Smooth muscle cell (in vitro differentiated cells): ENCODE measurements at regions not wholly inside any gene's neighbourhood (a gene's known extent, or its start where the extent isn't known, plus 50 kb on each side); places are given as distances from the start of the nearest gene placed in this dataset.
"Not testable (repeated sequence)": the region's sequence is repeated elsewhere in the genome, so short reads cannot be mapped to it uniquely, and the experiment has no call there.

ENCODE experiments used
- DNase-seq: peaks from one replicate; lab custom pipeline; 2025; ENCODE audit not compliant: unreplicated experiment; lab: John Stamatoyannopoulos, UW
- H2AFZ ChIP-seq: fragments of 200-600 bp; sonication (generic); 2 replicates; pipeline ENCODE4 v1.6.0; 2016; ENCODE audit warnings: antibody characterized with exemption, low read depth, mild to moderate bottlenecking
- H3F3A ChIP-seq: fragments of 200-600 bp; sonication (generic); 2 replicates; pipeline ENCODE4 v1.6.0; 2017; ENCODE audit warnings: antibody characterized with exemption, low read depth
- H3K27ac ChIP-seq: fragments of 200-600 bp; sonication (generic); 2 replicates; pipeline ENCODE4 v1.5.1; 2016; ENCODE audit warnings: low read depth, mild to moderate bottlenecking
- H3K27me3 ChIP-seq: fragments of 200-600 bp; sonication (generic); 2 replicates; pipeline ENCODE4 v1.6.1; 2016; ENCODE audit warnings: low read depth, mild to moderate bottlenecking
- H3K36me3 ChIP-seq: fragments of 200-600 bp; sonication (generic); 2 replicates; pipeline ENCODE4 v1.5.1; 2016; ENCODE audit warnings: low read depth
- H3K4me1 ChIP-seq: fragments of 200-600 bp; sonication (generic); 2 replicates; pipeline ENCODE4 v1.5.1; 2016; ENCODE audit warnings: low read depth
- H3K4me2 ChIP-seq: fragments of 200-600 bp; sonication (generic); 2 replicates; pipeline ENCODE4 v1.6.0; 2016; ENCODE audit warnings: mild to moderate bottlenecking
- H3K4me3 ChIP-seq: fragments of 200-600 bp; sonication (generic); 2 replicates; pipeline ENCODE4 v1.5.1; 2016; ENCODE audit warnings: mild to moderate bottlenecking
- H3K79me2 ChIP-seq: fragments of 200-600 bp; sonication (generic); 2 replicates; pipeline ENCODE4 v1.6.0; 2016; ENCODE audit warnings: low read depth, mild to moderate bottlenecking
- H3K9ac ChIP-seq: fragments of 200-600 bp; sonication (generic); 2 replicates; pipeline ENCODE4 v1.6.0; 2016; ENCODE audit warnings: low read depth
- H3K9me3 ChIP-seq: fragments of 200-600 bp; sonication (generic); replicated peaks from 2 replicates; pipeline ENCODE4 v1.5.1; 2016; ENCODE audit warnings: low read depth
- H4K20me1 ChIP-seq: fragments of 200-600 bp; sonication (generic); 2 replicates; pipeline ENCODE4 v1.6.0; 2016; ENCODE audit warnings: low read depth
- CTCF ChIP-seq: fragments of 200-600 bp; sonication (generic); IDR thresholded peaks from 2 replicates; pipeline ENCODE4 v1.5.1; 2017; ENCODE audit warnings: borderline replicate concordance, mild to moderate bottlenecking, antibody characterized with exemption; ENCODE audit not compliant: insufficient read depth, poor library complexity, severe bottlenecking
- WGBS: methylation state at CpG from one replicate; pipeline ENCODE4 v1.1.7; 2016; ENCODE audit warnings: low lambda C conversion rate; 5-methylcytosine and 5-hydroxymethylcytosine counted together

DNA sequence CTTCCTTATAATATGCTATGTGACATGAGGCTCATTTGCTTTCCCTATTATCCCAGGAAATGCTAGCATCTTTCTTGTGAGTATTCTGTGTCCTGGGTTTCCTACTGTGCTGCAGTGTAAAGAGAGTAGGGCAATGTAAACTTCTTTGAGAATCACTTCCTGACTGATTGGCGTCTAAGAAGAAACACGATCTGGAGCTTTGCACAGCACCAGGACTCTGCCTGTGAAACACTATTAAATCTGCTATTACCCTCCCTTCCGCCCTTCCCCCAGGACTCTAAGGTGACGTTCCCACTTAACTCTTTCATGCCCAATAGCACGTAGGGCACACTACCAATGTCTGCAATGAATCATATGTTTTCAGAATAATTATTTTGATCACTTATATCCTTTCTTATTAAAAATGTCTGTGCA, 607.3 kb upstream of the CITED2 start:
- Histone ChIP-seq H3F3A (peaks cover 30% of the 10 kb centered on the region), H3K79me2 (no peaks in the 10 kb centered on the region), H3K9ac (peak overlapping the region; percentile 28), H2AFZ (no peak overlapping the region), H3K27me3 (no peaks in the 10 kb centered on the region), H3K9me3 (no peaks in the 10 kb centered on the region), H3K4me2 (peak overlapping the region; percentile 76), H3K27ac (peak overlapping the region; percentile 77), H3K4me1 (peaks cover 50% of the 10 kb centered on the region), H3K36me3 (no peaks in the 10 kb centered on the region), H4K20me1 (no peaks in the 10 kb centered on the region), H3K4me3 (peak overlapping the region; percentile 22)
- WGBS, result 0% methylated on average over 5 of the region's 5 CpGs
- DNase-seq, result no peak
- no peak for TF ChIP-seq CTCF

GRCh38 chr6:139981066-139981624, 606.7 kb upstream of the CITED2 start:
- H3K4me1 ChIP-seq, result peaks cover 50% of the 10 kb centered on the region
- WGBS, result 94% methylated on average over 1 of the region's 1 CpG

GRCh38 chr6:139980631-139981030, 606.2 kb upstream of the CITED2 start:
- 33% methylated on average over 3 of the region's 3 CpGs for WGBS
- H3K9me3 ChIP-seq, DNase-seq, H3K36me3 ChIP-seq, H4K20me1 ChIP-seq, H3K4me3 ChIP-seq, H3K9ac ChIP-seq, H3K79me2 ChIP-seq, H3K27me3 ChIP-seq, H2AFZ ChIP-seq: not testable (repeated sequence)
- Histone ChIP-seq H3K27ac (peak overlapping the region; percentile 77), H3F3A (peaks cover 30% of the 10 kb centered on the region), H3K4me2 (peak overlapping the region; percentile 76), H3K4me1 (peaks cover 50% of the 10 kb centered on the region)

More at GRCh38 chr6:139981066-139981624, 606.7 kb upstream of the CITED2 start:
- TF ChIP-seq CTCF, result no peak
- Histone ChIP-seq H2AFZ (no peak overlapping the region), H3K9ac (no peak overlapping the region), H3K27me3 (no peaks in the 10 kb centered on the region), H3F3A (peaks cover 30% of the 10 kb centered on the region), H3K9me3 (no peaks in the 10 kb centered on the region), H3K79me2 (no peaks in the 10 kb centered on the region), H3K27ac (peak overlapping the region; percentile 77), H4K20me1 (no peaks in the 10 kb centered on the region), H3K4me2 (peak overlapping the region; percentile 76), H3K36me3 (no peaks in the 10 kb centered on the region), H3K4me3 (no peak overlapping the region)
- DNase-seq, result no peak

DNA sequence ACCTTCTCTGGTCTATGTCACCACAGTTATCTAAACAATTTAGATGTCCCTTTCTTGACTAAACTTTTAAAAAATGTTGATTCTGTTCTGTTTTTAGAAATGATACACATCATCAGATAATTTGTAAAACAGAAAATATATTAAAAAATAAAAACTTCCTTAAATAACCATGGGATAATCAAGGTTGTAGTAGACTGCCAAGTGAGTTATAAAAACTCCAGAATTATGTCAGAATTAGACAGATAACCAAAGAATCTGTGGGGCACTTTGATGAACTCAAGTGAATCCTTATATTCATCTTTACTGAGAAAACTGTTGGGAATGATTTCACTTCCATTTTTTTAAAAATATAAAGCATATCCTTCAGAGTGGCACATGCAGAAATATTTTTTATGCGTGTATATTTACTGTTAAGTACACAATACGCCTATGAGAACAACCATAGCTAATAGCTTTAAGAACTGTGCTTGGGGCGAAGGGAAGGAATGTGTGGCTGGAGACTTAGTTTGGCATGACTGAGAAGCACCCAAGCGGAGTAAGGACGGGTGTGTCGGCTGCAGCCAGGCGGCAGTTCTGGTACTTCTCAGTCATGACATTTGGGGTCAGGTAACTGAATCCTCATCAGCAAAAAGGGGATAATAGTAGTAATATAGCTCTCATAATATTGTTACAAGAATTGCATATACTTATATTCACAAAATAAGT, 604.7 kb upstream of the CITED2 start:
- Histone ChIP-seq H2AFZ (peak overlapping the region; percentile 44), H3K4me2 (peak overlapping the region; percentile 68), H3F3A (peaks cover 30% of the 10 kb centered on the region), H3K4me1 (peaks cover 50% of the 10 kb centered on the region), H3K27ac (peak overlapping the region; percentile 77), H3K9me3 (no peaks in the 10 kb centered on the region), H3K9ac (peak overlapping the region; percentile 34), H3K36me3 (no peaks in the 10 kb centered on the region), H4K20me1 (no peaks in the 10 kb centered on the region), H3K79me2 (no peaks in the 10 kb centered on the region), H3K27me3 (no peaks in the 10 kb centered on the region), H3K4me3 (no peak overlapping the region)
- 22% methylated on average over 7 of the region's 7 CpGs for WGBS
- TF ChIP-seq CTCF, result no peak
- DNase-seq, result no peak
